ENCODE measurements at regions not wholly inside any gene's neighbourhood (a gene's known extent, or its start where the extent isn't known, plus 50 kb on each side); places are given as distances from the start of the nearest gene placed in this dataset. TPM values are rescaled to one million over a fixed set of nuclear protein-coding genes. Genes with fewer than 3 reads are reported as not detected.

Small RNA genes in the stretch of these regions (microRNA-seq; reads per million reads assigned to microRNA genes)
- gene MIR873 (ENCODE audit: borderline microRNAs expressed, borderline replicate concordance) (not detected), gene MIR876 (ENCODE audit: borderline microRNAs expressed, borderline replicate concordance) (not detected)

Measured in activated CD4-positive, alpha-beta T cell treated with anti-CD3 and anti-CD28 coated beads, Interleukin-2, amount 10 ng/mL, durations not matched to agents 7 days and 5 days (primary cell).